ENCODE measurements at regions not wholly inside any gene's neighbourhood (a gene's known extent, or its start where the extent isn't known, plus 50 kb on each side); places are given as distances from the start of the nearest gene placed in this dataset.
"Not testable (repeated sequence)": the region's sequence is repeated elsewhere in the genome, so short reads cannot be mapped to it uniquely, and the experiment has no call there.

GRCh38 chr4:26013629-26014028 is 99.6 kb downstream of the SMIM20 start:
- H3K4me3 ChIP-seq = no peak overlapping the region
- no peaks in the 10 kb centered on the region for H3K36me3 ChIP-seq (ENCODE audit: insufficient read depth, low read length)
- H3K27ac ChIP-seq = no peak overlapping the region
- DNase-seq (ENCODE audit: low read depth, low spot score) = no peak
- H3K9me3 ChIP-seq (ENCODE audit: low read depth, low read length) = no peaks in the 10 kb centered on the region
- TF ChIP-seq POLR2AphosphoS5 (IDR thresholded peaks at IDR 0.05; ENCODE audit: borderline replicate concordance, low read depth, low read length) (no peak), EZH2 (IDR thresholded peaks at IDR 0.05) (no peak), FOXP2 (optimal IDR thresholded peaks at IDR 0.05; ENCODE audit: control extremely low read depth, extremely low read length, insufficient read depth) (no peak)
- no peak overlapping the region for H3K9ac ChIP-seq (ENCODE audit: insufficient read length)

- no peak for DNase-seq (ENCODE audit: low read depth, low spot score)
- H3K9me3 ChIP-seq (ENCODE audit: low read depth, low read length) = no peaks in the 10 kb centered on the region
Measured at GRCh38 chr4:26015133-26015651, 101.2 kb downstream of the SMIM20 start.

GRCh38 chr4:26015906-26016305 is 101.9 kb downstream of the SMIM20 start:
- no peak overlapping the region for H3K27ac ChIP-seq

More at GRCh38 chr4:26015133-26015651, 101.2 kb downstream of the SMIM20 start:
- Histone ChIP-seq H3K4me3 (no peak overlapping the region), H3K9ac (ENCODE audit: insufficient read length) (no peak overlapping the region), H3K27ac (no peak overlapping the region), H3K36me3 (ENCODE audit: insufficient read depth, low read length) (no peaks in the 10 kb centered on the region)
- no peak for TF ChIP-seq FOXP2 (optimal IDR thresholded peaks at IDR 0.05; ENCODE audit: control extremely low read depth, extremely low read length, insufficient read depth)

GRCh38 chr4:26017531-26017930 is 103.5 kb downstream of the SMIM20 start:
- no peaks in the 10 kb centered on the region for H3K9me3 ChIP-seq (ENCODE audit: low read depth, low read length)
- no peaks in the 10 kb centered on the region for H3K36me3 ChIP-seq (ENCODE audit: insufficient read depth, low read length)
- H3K4me3 ChIP-seq = no peak overlapping the region
- no peak overlapping the region for H3K9ac ChIP-seq (ENCODE audit: insufficient read length)
- DNase-seq (ENCODE audit: low read depth, low spot score) = no peak
- H3K27ac ChIP-seq = no peak overlapping the region
- TF ChIP-seq EZH2 (IDR thresholded peaks at IDR 0.05) = no peak
- no peak for TF ChIP-seq FOXP2 (optimal IDR thresholded peaks at IDR 0.05; ENCODE audit: control extremely low read depth, extremely low read length, insufficient read depth)
- TF ChIP-seq POLR2AphosphoS5 (IDR thresholded peaks at IDR 0.05; ENCODE audit: borderline replicate concordance, low read depth, low read length) = no peak

More at GRCh38 chr4:26015906-26016305, 101.9 kb downstream of the SMIM20 start:
- TF ChIP-seq EZH2 (IDR thresholded peaks at IDR 0.05) (no peak), FOXP2 (optimal IDR thresholded peaks at IDR 0.05; ENCODE audit: control extremely low read depth, extremely low read length, insufficient read depth) (no peak), POLR2AphosphoS5 (IDR thresholded peaks at IDR 0.05; ENCODE audit: borderline replicate concordance, low read depth, low read length) (no peak)
- no peak for DNase-seq (ENCODE audit: low read depth, low spot score)
- no peak overlapping the region for H3K9ac ChIP-seq (ENCODE audit: insufficient read length)
- H3K4me3 ChIP-seq = no peak overlapping the region
- no peaks in the 10 kb centered on the region for H3K9me3 ChIP-seq (ENCODE audit: low read depth, low read length)
- H3K36me3 ChIP-seq (ENCODE audit: insufficient read depth, low read length) = no peaks in the 10 kb centered on the region

- not testable (repeated sequence) for H3K27ac ChIP-seq; H3K9me3 ChIP-seq (ENCODE audit: low read depth, low read length); H3K36me3 ChIP-seq (ENCODE audit: insufficient read depth, low read length); DNase-seq (ENCODE audit: low read depth, low spot score); H3K4me3 ChIP-seq; H3K9ac ChIP-seq (ENCODE audit: insufficient read length)
Measured at GRCh38 chr4:26017961-26018700, 104.1 kb downstream of the SMIM20 start.

GRCh38 chr4:26020083-26020668 is 106.2 kb downstream of the SMIM20 start:
- Histone ChIP-seq H3K36me3 (ENCODE audit: insufficient read depth, low read length) (no peaks in the 10 kb centered on the region), H3K9me3 (ENCODE audit: low read depth, low read length) (no peaks in the 10 kb centered on the region), H3K9ac (ENCODE audit: insufficient read length) (no peak overlapping the region), H3K4me3 (no peak overlapping the region), H3K27ac (no peak overlapping the region)
- TF ChIP-seq POLR2AphosphoS5 (IDR thresholded peaks at IDR 0.05; ENCODE audit: borderline replicate concordance, low read depth, low read length) (no peak), EZH2 (IDR thresholded peaks at IDR 0.05) (no peak), FOXP2 (optimal IDR thresholded peaks at IDR 0.05; ENCODE audit: control extremely low read depth, extremely low read length, insufficient read depth) (no peak)
- DNase-seq (ENCODE audit: low read depth, low spot score) = no peak

GRCh38 chr4:26020881-26021280 is 106.9 kb downstream of the SMIM20 start:
- Histone ChIP-seq H3K27ac (no peak overlapping the region), H3K36me3 (ENCODE audit: insufficient read depth, low read length) (no peaks in the 10 kb centered on the region), H3K9ac (ENCODE audit: insufficient read length) (no peak overlapping the region), H3K4me3 (no peak overlapping the region), H3K9me3 (ENCODE audit: low read depth, low read length) (no peaks in the 10 kb centered on the region)
- no peak for TF ChIP-seq FOXP2 (optimal IDR thresholded peaks at IDR 0.05; ENCODE audit: control extremely low read depth, extremely low read length, insufficient read depth)
- DNase-seq (ENCODE audit: low read depth, low spot score) = no peak

- Histone ChIP-seq H3K9me3 (ENCODE audit: low read depth, low read length) (no peaks in the 10 kb centered on the region), H3K4me3 (no peak overlapping the region), H3K27ac (no peak overlapping the region)
Measured at GRCh38 chr4:26021417-26022345, 107.7 kb downstream of the SMIM20 start.

More at GRCh38 chr4:26021417-26022345, 107.7 kb downstream of the SMIM20 start:
- TF ChIP-seq POLR2AphosphoS5 (IDR thresholded peaks at IDR 0.05; ENCODE audit: borderline replicate concordance, low read depth, low read length) (no peak), EZH2 (IDR thresholded peaks at IDR 0.05) (no peak), FOXP2 (optimal IDR thresholded peaks at IDR 0.05; ENCODE audit: control extremely low read depth, extremely low read length, insufficient read depth) (no peak)
- DNase-seq (ENCODE audit: low read depth, low spot score) = no peak
- Histone ChIP-seq H3K36me3 (ENCODE audit: insufficient read depth, low read length) (no peaks in the 10 kb centered on the region), H3K9ac (ENCODE audit: insufficient read length) (no peak overlapping the region)
